ENCODE measurements at regions not wholly inside any gene's neighbourhood (a gene's known extent, or its start where the extent isn't known, plus 50 kb on each side); places are given as distances from the start of the nearest gene placed in this dataset.

- Histone ChIP-seq H3K4me3 (no peak overlapping the region), H3K9me3 (no peaks in the 10 kb centered on the region), H3K27ac (no peak overlapping the region), H3K4me1 (no peaks in the 10 kb centered on the region), H3K27me3 (no peaks in the 10 kb centered on the region), H3K36me3 (no peaks in the 10 kb centered on the region)
- DNase-seq (ENCODE audit: low spot score), result no peak
- TF ChIP-seq, protein P1, sequence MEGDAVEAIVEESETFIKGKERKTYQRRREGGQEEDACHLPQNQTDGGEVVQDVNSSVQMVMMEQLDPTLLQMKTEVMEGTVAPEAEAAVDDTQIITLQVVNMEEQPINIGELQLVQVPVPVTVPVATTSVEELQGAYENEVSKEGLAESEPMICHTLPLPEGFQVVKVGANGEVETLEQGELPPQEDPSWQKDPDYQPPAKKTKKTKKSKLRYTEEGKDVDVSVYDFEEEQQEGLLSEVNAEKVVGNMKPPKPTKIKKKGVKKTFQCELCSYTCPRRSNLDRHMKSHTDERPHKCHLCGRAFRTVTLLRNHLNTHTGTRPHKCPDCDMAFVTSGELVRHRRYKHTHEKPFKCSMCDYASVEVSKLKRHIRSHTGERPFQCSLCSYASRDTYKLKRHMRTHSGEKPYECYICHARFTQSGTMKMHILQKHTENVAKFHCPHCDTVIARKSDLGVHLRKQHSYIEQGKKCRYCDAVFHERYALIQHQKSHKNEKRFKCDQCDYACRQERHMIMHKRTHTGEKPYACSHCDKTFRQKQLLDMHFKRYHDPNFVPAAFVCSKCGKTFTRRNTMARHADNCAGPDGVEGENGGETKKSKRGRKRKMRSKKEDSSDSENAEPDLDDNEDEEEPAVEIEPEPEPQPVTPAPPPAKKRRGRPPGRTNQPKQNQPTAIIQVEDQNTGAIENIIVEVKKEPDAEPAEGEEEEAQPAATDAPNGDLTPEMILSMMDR (IDR thresholded peaks at IDR 0.05), result no peak
Measured at GRCh38 chrX:55142206-55142918, 53.5 kb downstream of the PAGE2 start.

DNA sequence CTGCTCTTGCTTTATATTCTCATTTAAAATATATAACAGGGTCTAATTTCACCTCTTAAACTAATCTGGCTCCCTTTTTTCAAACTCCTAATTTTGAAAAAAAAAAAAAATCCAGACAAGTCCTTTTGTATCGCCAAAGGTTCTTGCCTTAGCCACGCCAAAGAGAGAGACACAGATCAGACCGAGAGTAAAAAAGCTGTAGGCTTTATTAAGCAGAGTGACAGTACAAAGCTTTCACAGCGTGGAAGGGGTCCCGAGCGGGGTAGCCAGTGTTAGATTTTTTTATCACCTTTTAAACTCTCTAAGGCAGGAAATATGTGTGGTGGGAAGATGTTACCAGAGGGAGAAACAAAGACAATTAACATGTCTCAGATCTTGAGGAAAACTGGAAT, 54.1 kb downstream of the PAGE2 start:
- no peaks in the 10 kb centered on the region for H3K4me1 ChIP-seq
- no peak for DNase-seq (ENCODE audit: low spot score)
- H3K4me3 ChIP-seq, result no peak overlapping the region
- H3K27ac ChIP-seq, result no peak overlapping the region
- no peaks in the 10 kb centered on the region for H3K27me3 ChIP-seq
- no peaks in the 10 kb centered on the region for H3K36me3 ChIP-seq
- TF ChIP-seq, protein P1 (IDR thresholded peaks at IDR 0.05), result no peak
- no peaks in the 10 kb centered on the region for H3K9me3 ChIP-seq

GRCh38 chrX:55143621-55144020, 54.8 kb downstream of the PAGE2 start:
- no peaks in the 10 kb centered on the region for H3K9me3 ChIP-seq
- TF ChIP-seq, protein P1 (IDR thresholded peaks at IDR 0.05), result no peak
- DNase-seq (ENCODE audit: low spot score), result no peak
- H3K4me1 ChIP-seq, result no peaks in the 10 kb centered on the region
- H3K4me3 ChIP-seq, result no peak overlapping the region
- no peak overlapping the region for H3K27ac ChIP-seq
- no peaks in the 10 kb centered on the region for H3K36me3 ChIP-seq
- no peaks in the 10 kb centered on the region for H3K27me3 ChIP-seq

DNA sequence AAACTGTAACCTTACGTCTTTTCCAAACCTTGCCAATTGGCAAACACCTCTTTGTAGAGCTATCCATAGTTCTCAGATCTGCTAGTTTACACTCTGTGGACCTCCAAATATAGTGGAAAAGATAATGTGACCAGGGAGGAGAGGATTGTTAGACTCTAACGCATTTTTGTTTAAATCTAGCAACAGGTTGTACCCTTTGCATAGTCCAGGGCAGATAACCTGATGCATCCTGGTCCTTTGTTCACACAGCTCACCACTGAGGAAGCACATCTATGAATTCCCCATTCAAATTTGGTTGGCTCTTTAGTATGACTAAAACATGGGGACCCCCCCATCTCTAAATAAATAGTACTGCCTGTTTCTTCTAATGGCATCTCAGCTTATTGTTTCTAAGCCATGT, 55.9 kb downstream of the PAGE2 start:
- TF ChIP-seq, protein P1 (IDR thresholded peaks at IDR 0.05), result no peak
- Histone ChIP-seq H3K4me1 (no peaks in the 10 kb centered on the region), H3K36me3 (no peaks in the 10 kb centered on the region), H3K27me3 (no peaks in the 10 kb centered on the region), H3K9me3 (no peaks in the 10 kb centered on the region), H3K27ac (no peak overlapping the region), H3K4me3 (no peak overlapping the region)
- no peak for DNase-seq (ENCODE audit: low spot score)

DNA sequence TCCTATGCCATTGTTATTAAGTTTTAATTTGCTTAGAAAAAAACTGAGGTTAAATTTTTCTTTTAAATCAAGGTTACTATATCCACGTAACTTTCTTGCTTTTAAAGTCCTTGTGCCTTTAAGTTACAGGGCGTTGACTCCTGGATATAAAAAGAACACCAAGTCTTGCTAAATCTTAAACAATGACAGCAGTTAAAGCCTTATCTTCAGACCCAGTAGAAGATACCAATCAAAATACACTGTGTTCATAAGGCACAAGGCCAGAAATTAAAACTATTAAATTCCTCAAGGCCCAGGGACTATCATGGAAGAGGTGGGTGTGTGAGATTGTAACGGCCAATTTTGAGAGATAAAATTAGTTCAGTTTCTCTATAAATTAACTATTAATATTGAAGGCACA, 60.4 kb downstream of the PAGE2 start:
- no peak overlapping the region for H3K27ac ChIP-seq
- DNase-seq (ENCODE audit: low spot score), result no peak
- H3K9me3 ChIP-seq, result no peaks in the 10 kb centered on the region
- no peaks in the 10 kb centered on the region for H3K27me3 ChIP-seq
- no peaks in the 10 kb centered on the region for H3K36me3 ChIP-seq
- TF ChIP-seq, protein P1 (IDR thresholded peaks at IDR 0.05), result no peak
- no peaks in the 10 kb centered on the region for H3K4me1 ChIP-seq
- no peak overlapping the region for H3K4me3 ChIP-seq

GRCh38 chrX:55151199-55151598, 62.4 kb downstream of the PAGE2 start:
- no peak for DNase-seq (ENCODE audit: low spot score)
- no peaks in the 10 kb centered on the region for H3K9me3 ChIP-seq
- no peaks in the 10 kb centered on the region for H3K36me3 ChIP-seq
- no peaks in the 10 kb centered on the region for H3K27me3 ChIP-seq
- TF ChIP-seq, protein P1 (IDR thresholded peaks at IDR 0.05), result no peak
- H3K4me3 ChIP-seq, result no peak overlapping the region
- no peaks in the 10 kb centered on the region for H3K4me1 ChIP-seq
- H3K27ac ChIP-seq, result no peak overlapping the region

All from right atrium auricular region (tissue), 2 donors.